HCEC 1CT (cell line): ENCODE measurements at regions not wholly inside any gene's neighbourhood (a gene's known extent, or its start where the extent isn't known, plus 50 kb on each side); places are given as distances from the start of the nearest gene placed in this dataset.

Experiments used
- DNase-seq: peaks from one replicate; pipeline ENCODE4 v3.0.0-alpha.2; 2017

DNA sequence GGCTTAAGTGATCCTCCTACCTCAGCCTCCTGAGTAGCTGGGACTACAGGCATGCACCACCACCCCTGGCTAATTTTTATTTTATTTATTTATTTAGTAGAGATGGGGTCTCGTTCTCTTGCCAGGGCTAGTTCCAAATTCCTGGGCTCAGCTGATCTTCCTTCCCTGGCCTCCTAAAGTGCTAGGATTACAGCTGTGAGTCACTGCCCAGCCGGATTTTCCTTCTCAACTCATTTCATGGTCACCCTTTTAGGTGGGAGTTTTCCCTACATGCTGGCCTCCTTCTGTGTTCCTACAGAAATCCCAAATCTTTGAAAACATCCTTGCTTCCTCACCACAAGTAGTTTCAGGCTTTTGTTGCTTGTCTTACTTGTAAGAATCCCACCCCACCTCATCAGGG lies 102.1 kb upstream of the SIAH1 start:
- DNase-seq: peak; percentile 28

DNA sequence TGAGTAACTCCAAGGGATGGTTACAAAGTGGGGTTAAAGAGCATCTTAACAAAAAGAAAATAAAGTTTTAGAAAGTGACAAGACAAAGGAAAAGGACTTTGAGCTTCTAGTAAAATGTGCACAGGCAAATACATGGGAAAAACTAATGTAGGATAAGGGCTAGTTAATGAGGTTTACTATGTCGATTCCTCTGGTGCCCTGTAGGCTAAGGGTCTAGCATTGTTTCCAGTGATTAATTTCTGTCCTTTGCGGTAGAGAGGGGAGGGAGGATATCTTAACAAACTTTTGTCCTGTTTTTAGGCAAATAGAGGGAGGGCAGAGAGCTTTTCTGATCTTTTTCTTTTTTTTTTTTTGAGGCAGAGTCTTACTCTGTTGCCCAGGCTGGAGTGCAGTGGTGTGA lies 96.6 kb upstream of the SIAH1 start:
- no peak for DNase-seq

DNA sequence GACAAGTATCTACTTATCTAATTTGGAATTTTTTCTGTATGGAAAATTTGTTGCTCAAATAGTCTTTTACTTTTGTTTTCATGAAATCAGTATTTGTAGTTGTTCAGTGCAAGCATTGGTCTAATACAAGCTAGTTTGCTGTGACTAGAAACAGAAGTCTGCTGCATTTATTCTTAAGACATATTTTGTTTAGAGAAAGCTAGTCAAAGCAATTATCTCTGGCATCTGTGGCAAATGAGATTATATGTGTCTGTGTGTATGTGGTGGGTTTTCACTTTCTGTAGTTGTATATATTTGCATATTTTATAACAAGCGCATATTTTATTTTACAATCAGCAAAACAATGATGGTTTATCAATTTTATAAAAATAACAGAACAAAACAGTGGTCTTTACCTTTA lies 96.0 kb upstream of the SIAH1 start:
- DNase-seq: no peak

DNA sequence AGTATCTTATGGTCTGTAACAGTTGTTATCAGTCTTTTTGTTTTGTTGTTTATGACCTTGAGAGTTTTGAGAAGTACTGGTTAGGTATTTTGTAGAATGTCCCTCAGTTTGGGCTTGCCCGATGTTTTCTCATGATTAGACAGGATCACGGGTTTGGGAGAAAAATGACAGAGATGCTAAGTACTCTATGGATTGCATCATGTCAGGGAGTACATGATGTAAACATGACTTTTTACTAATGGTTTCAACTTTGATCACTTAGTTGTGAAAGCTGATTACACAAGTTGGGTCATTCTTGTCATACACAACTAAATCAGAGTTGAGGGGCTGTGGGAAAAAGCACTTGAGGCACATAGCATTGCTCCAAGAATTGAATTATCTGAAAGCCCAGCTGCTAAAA lies 94.7 kb upstream of the SIAH1 start:
- peak; percentile 61 for DNase-seq

DNA sequence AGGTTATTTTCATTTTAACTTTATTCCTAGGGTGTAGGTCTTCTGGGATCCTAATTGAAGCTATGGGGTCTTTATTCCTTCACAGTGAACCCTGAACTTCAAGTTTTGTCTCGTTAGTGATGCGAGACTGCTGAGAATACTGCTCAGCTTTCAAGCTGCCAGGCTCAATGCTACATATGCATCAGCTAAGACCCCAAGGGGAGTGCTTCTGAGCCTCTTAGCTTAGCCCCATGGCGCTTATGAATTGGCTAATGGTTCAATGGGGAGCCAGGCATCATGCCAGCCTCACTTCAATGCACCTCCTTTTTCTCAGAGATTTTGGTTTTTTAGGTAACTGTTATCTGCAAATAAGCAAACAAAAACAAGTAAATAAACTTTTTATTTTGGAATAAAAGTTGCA lies 94.1 kb upstream of the SIAH1 start:
- no peak for DNase-seq

DNA sequence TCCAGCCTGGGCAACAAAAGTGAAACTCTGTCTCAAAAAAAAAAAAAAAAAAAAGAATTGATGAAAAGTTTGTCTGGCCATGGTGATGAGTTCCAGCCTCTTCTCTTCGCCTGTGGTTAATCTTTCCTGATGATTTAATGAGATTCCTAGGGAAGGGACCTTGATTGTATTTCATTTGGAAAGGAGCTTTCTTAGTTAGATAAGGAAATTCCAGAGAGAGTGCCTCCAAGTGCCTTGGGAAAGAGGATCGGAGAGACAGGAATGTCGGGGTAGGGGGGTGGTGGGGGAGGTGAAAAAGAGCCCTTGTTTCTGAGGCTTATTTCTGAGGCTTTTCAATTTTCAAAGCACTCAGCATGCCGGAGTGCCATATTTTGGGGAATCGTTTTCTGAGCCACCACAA lies 93.2 kb upstream of the SIAH1 start:
- no peak for DNase-seq

DNA sequence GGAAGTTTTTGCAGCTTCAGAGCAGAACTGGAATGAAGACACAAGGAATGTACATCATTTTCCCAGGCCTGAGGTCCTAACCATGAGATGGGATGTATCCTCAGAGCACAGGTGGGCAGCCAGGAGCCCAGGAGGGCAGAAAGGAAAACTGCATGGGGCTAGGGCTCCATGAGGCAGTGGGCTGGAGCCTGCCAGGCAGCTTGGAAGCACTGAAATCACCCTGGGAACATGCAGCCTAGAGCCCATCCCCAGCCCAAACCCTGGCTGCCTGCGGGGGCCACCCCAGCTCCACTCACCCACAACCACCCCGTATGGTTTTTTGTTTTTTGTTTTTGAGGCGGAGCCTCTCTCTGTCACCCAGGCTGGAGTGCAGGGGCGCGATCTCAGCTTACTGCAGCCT lies 86.2 kb upstream of the SIAH1 start:
- no peak for DNase-seq

DNA sequence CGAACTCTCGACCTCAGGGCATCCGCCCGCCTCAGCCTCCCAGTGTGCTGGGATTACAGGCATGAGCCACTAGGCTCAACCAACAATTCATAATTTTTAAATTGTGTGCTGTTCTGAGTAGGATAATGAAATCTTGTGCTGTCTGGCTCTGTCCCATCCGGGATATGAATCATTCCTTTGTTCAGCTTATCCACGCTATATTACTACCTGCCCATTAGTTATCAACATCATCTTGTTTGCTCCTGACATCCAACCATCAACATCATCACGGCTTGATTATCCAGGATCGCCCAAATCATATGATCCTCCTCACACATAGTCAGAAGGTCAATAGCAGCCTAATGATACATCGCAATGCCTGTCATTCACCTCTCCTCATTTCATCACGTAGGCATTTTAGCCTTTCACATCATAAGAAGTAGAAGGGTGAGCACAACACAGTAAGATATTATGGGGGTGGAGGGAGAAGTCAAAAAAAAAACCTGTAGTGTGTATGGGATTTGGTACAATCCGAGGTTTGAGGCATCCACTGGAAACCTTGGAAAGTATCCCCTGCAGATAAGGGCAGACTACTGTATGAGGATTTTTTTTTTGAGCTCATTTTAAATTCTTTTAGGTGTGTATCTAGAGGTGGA lies 77.0 kb upstream of the SIAH1 start:
- DNase-seq: no peak

DNA sequence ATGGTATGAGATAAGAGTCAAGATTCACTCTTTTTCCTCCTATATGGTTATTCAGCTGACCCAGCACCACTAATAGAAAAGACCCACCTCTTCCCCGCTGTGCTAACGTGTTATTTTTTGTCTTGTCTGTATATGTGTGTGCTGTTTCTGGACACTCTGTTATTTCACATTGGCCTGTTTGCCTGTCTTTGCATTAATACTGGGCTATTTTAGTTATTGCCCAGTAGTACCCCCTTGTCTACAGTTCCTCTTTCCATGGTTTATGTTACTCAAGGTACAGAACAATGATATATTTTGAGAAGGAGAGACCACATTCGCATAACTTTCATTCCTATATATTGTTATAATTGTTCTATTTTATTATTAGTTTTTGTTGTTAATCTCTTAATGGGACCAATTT lies 74.0 kb upstream of the SIAH1 start:
- no peak for DNase-seq

DNA sequence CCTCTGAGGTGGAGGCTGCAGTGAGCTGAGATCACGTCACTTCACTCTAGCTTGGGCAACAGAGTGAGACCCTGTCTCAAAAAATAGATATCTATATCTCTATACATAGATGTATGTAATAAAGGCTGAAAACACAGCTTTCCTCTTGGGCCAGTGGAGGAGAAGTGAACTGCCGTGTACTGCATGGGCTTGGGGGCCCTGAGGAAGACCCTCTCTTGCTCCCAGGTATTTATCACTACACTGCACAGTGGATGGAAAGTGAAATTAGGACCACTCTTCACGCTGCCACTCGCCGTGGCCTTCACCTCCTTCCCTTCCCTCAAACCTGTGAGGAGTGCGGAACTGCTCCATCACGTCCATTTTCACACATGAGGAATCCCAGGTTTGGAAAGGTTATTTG lies 68.8 kb upstream of the SIAH1 start:
- DNase-seq: no peak

DNA sequence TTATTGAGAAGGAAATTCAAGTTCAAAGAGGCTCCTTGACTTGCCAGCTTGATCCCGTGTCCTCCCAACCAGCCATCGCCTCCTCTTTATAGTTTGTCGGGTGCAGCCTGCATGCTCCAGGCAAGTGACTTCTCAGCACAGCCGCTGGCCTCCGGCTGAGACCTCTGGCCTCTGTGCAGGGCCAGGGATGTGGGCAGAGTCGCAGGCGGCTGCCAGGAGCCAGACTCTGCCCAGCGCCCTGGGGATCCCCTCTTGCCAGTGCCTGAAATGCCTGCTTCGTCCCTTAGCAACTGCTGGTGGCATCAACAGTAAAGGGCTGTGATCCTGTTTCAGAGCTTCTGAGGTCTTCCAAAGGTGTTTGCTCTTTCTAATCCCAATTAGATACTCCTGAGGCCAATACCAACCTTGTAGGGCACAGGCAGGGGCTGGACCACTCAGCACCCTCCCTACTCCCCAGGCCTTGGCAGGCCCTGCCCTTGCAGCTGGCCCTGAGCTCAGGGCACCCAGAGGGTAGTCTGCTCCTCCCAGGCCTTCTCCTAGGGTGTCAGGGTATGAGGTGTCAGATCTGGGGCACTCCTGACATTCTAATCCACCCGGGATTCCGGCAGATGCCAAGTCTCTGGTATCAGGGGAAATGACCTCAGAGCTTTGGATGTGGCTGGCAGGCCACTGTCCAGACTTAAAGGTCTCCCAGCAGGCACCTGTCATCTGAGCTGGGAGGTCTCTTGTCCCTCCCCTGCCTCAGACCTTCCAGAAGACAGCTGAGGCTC lies 68.0 kb upstream of the SIAH1 start:
- DNase-seq: no peak

DNA sequence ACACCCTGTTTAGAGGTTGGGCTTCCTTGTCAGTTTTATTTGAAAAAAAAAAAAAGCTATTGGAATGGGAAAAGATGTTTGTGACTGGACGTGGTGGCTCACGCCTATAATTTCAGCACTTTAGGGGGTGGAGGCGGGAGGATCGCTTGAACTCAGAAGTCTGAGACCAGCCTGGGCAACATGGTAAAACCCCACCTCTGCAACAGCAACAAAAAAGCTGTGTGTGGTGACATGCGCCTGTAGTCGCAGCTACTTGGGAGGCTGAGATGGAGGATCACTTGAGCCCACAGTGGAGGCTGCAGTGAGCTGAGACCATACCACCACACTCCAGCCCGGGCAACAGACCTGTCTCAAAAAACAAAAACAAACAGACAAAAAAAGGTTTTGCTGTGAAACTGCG lies 66.1 kb upstream of the SIAH1 start:
- no peak for DNase-seq

DNA sequence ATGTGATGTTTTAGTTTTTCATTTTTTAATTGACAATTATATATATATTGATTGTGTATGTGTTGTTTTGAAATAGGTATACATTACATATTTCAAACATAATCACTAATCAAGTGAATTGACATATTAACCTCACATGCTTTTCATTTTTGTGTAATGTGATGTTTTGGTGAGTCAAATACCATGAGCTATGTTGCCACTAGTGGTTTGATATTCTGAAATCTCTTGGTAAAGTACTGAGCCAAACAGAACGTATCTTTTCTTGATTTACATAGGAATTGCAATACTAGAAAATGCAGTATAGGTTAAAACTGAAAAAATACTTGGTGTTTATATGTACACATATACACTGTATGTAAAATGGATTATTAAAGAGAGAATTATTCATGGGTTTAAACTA lies 65.2 kb upstream of the SIAH1 start:
- DNase-seq: peak; percentile 30

DNA sequence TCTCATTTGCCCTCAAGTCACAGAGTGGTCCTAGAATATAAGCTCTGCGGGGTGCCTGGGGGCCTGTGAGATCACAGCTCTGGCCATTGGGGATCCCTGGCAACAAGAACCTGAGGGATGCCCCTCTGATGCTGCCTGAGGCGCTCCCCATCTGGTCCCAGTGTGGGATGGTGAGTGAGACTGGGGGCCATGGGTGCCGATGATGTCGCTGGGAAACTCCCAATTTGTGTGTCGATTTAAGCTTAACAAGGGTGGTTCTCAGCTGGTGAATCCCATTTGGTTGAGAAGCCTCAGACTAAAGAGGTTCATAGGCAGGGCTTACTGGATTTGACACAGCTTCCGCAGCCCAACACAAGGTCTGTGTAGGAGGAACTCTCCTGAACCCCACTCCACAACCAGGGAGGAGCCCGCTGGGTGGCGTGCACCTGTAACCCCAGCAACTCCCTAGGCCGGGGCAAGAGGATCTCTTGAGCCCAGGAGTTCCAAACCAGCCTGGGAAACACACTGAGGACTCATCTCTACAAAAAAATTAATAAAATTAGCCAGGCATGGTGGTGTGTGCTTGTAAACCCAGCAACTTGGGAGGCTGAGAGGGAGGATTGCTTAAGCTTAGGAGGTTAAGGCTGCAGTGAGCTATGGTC lies 63.7 kb upstream of the SIAH1 start:
- no peak for DNase-seq

DNA sequence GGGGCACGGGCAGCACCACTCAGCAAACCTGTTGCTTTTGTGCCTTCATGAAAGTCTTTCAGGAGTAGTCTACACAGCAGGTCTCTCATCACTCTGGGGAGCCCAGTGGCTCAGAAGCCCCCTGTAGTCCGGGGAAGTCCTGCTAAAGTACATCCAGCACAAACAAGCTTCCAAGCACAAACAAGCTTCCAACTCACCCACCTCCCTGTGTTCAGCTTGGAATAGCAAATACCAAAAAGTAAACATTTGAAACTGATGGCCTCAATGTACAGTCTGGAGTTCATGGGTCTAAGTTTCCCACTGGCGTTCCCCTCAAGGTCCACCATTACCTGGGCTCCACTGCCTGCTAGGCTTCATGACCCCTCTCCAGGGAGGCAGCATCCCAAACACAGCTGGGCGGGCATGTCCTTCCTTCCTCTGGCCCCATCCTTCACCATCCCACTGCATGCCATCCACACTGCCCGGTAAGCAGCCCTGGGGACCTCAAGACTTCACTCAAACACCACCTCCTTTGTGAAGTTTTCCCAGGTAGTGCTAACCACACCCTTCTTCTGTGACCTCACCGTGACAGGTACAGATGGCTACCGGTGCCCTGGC lies 62.8 kb upstream of the SIAH1 start:
- no peak for DNase-seq

DNA sequence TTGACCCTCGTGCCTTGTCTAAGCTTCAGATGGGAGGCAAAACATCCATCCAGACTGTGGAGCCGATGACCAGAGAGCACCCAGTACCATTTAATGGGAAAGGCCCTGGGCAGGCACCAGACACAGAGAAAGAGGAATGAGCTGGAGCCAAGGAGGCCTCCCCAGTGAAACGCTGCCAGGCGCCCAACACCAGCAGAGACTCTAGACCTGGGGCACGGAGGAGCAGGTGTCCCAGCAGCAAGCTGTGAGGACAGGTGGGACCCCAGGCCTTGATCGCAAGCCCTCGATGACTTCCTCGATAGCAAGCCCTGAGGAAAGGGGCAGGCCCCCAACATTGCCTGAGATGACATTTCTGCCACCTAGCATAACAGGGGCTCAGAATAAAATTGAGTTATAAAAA lies 62.2 kb upstream of the SIAH1 start:
- no peak for DNase-seq

DNA sequence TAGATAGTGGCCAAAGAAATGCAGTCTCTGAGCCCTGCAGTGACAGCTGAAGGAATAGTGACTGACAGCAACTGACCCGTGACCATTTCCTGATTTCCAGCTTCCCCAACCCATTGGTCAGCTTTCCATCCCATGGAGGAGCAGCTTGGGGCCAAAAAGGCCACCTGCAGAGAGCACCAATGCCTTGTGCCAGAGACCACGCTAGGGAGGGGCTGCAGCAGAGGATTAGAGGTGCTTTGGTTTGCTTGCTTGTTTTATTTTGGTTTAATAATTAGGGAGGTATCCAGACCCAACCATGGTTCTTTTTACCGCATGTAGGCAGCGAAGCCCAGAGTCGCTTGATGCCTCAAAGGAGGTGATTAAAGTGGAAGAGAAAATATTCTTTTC lies 61.3 kb upstream of the SIAH1 start:
- no peak for DNase-seq

DNA sequence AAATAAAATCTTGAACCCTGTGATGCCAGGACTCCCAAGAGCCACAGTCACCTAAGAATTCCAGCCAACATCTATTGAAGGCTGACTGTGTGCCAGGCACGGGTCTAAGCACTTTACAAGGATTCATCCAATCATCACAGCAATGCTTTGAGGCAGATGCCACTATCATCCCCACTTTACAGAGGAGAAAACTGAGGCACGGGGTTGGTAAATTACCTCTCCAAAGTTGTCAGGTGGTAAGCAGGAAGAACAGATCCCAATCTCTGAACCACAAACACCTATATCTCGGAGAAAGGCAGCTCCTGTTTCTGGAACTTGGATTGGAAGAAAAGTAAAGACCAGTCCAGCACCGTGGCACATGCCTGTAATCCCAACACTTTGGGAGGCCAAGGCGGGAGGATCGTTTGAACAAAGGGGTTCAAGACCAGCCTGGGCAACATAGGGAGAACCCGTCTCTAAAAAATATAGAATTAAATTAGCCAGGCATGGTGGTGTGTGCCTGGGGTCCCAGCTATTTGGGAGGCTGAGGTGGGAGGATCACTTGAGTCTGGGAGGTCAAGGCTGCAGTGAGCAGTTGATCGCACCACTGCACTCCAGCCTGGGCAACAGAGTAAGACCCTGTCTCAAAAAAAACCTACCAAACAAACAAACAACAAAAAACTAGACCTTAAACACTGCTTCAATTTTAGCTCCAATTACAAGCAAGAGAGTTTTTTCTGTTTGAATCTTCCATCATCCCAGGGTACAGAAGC lies 60.7 kb upstream of the SIAH1 start:
- no peak for DNase-seq

DNA sequence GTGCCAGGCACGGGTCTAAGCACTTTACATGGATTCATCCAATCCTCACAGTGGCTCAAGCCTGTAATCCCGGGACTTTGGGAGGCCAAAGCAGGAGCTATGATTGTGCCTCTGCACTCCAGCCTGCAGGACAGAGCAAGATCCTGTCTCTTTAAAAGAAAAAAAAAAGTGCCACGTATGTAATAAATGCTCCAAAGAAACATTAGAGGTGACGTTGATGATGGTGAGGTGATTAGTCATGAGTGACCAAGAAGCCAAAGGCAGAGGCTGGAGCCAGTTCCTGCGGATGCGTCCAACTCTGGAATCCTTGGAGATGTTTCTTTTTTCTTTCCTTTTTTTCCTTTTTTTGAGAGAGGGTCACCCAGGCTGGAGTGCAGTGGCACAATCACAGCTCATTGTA lies 59.4 kb upstream of the SIAH1 start:
- peak; percentile 93 for DNase-seq

DNA sequence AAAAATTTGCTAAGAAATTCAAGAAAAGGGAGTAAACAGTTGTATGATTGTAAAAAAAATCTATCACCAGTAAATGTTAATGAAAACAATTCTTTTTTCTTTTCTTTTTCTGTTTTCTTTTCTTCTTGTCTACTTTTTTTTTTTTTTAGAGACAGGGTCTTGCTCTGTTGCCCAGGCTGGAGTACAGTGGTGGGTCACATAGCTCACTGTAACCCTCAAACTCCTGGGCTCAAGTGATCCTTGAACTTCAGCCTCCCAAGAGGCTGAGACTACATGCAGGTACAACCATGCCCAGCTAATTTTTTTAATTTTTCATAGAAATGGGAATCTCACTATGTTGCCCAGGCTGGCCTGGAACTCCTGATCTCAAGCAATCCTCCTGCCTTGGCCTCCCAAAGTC lies 57.2 kb upstream of the SIAH1 start:
- DNase-seq: no peak

DNA sequence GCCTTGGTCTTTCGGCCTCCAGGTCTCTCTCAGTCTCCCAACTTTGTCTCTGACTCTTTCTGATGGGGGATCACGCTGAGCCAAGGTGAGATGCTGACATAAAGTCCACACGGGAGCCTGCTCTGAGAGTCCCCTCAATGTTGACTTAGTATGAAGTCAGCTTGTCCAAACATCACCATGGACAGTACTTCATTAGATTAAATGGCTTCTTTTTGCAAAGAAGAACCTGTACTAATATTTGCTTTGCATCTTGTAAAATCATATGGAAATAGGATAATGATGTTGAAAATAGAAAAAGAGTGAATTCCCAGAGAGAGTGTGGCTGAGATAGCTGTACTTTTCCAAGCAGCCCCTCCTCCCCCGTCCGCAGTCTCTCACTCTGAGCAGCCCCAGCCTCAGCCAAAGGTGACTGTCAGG lies 56.7 kb upstream of the SIAH1 start:
- no peak for DNase-seq

DNA sequence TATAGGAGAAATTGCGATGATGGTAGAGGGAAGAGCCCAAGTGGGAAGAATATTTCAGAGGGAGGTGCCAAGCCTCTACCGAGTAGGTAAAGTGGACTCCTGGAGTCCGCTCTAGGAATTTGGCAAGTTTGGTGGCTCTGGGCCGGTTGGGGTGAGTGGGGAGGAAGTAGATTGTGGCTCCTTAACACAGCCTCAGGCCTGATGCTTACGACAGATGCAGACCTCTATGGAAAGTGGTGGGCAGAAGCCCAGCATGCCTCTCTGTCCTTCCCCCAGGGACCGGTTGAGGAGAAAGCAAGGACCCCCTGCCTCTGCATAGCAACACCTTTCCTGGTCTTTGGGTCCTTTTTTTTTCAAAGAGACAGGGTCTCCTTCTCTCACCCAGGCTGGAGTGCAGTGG lies 55.9 kb upstream of the SIAH1 start:
- DNase-seq: no peak

DNA sequence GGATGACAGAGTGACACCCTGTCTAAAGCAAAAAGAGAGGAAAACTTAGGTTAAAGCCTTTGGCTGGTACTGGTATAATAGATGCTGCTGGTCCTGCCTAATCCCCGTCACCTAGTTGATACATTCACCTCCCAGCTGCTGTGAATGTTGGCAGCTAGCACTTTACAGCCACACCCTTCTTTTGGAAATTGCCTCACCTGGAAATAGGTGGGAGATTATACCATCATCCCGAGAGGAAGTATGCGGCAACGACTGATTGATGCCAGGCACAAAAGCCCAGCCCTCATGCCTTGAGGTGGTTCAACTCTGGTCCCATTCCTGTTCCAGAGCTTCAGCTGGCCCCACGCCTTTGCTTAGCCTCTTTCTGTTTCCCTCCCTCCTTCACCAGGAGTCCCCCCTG lies 53.2 kb upstream of the SIAH1 start:
- DNase-seq: no peak
